GM23338 (cell line): ENCODE measurements at regions not wholly inside any gene's neighbourhood (a gene's known extent, or its start where the extent isn't known, plus 50 kb on each side); places are given as distances from the start of the nearest gene placed in this dataset.

Experiments
- ATAC-seq: fragments of 200-7000 bp; cut with Tn5 transposase; 3 replicates; pipeline ENCODE4 v1.9.1; 2020
- DNase-seq: peaks from one replicate; pipeline ENCODE4 v3.0.0-alpha.2; 2015; ENCODE audit warnings: low spot score
- H2AFZ ChIP-seq: fragments of 200-600 bp; sonication (generic); 2 replicates; pipeline ENCODE4 v1.8.0; 2016; ENCODE audit warnings: antibody characterized with exemption, mild to moderate bottlenecking, moderate library complexity
- H3F3A ChIP-seq: fragments of 200-600 bp; sonication (generic); replicated peaks from 2 replicates; pipeline ENCODE4 v1.8.0; 2017; ENCODE audit warnings: antibody characterized with exemption, mixed run types, low read depth
- H3K27ac ChIP-seq: fragments of 200-600 bp; sonication (generic); 2 replicates; pipeline ENCODE4 v1.6.1; 2016; ENCODE audit warnings: low read depth
- H3K27me3 ChIP-seq: fragments of 200-600 bp; sonication (generic); 2 replicates; pipeline ENCODE4 v1.8.0; 2016; ENCODE audit warnings: mild to moderate bottlenecking, mixed run types, moderate library complexity; ENCODE audit not compliant: insufficient read depth
- H3K36me3 ChIP-seq: fragments of 200-600 bp; sonication (generic); 2 replicates; pipeline ENCODE4 v1.8.0; 2016; ENCODE audit warnings: mild to moderate bottlenecking; ENCODE audit not compliant: insufficient read depth
- H3K4me1 ChIP-seq: fragments of 200-600 bp; sonication (generic); 2 replicates; pipeline ENCODE4 v1.8.0; 2016; ENCODE audit warnings: mild to moderate bottlenecking, moderate library complexity; ENCODE audit not compliant: insufficient read depth
- H3K4me2 ChIP-seq: fragments of 200-600 bp; sonication (generic); 2 replicates; pipeline ENCODE4 v1.7.1; 2017; ENCODE audit warnings: mixed run types
- H3K4me3 ChIP-seq: fragments of 200-600 bp; sonication (generic); 2 replicates; pipeline ENCODE4 v1.6.1; 2016; ENCODE audit warnings: mixed run types
- H3K79me2 ChIP-seq: fragments of 200-600 bp; sonication (generic); replicated peaks from 2 replicates; pipeline ENCODE4 v1.8.0; 2017; ENCODE audit warnings: mild to moderate bottlenecking; ENCODE audit not compliant: insufficient read depth
- H3K9me2 ChIP-seq: fragments of 200-600 bp; sonication (generic); 2 replicates; pipeline ENCODE4 v1.8.0; 2017; ENCODE audit not compliant: insufficient read depth
- H4K20me1 ChIP-seq: fragments of 200-600 bp; sonication (generic); replicated peaks from 2 replicates; pipeline ENCODE4 v1.8.0; 2017; ENCODE audit warnings: mild to moderate bottlenecking; ENCODE audit not compliant: insufficient read depth
- H3K27ac Mint-ChIP-seq: 2 replicates; pipeline ENCODE4 v1.8.0; 2020; ENCODE audit warnings: inconsistent platforms, mild to moderate bottlenecking, moderate library complexity, mixed read lengths
- H3K27me3 Mint-ChIP-seq: 3 replicates; pipeline ENCODE4 v1.8.0; 2022; ENCODE audit warnings: low read depth, mild to moderate bottlenecking, moderate library complexity, mixed read lengths, inconsistent platforms; ENCODE audit not compliant: insufficient read depth, poor library complexity
- H3K36me3 Mint-ChIP-seq: 3 replicates; pipeline ENCODE4 v1.8.0; 2021; ENCODE audit warnings: low read depth, mild to moderate bottlenecking, inconsistent platforms, moderate library complexity, mixed read lengths
- H3K4me1 Mint-ChIP-seq: 3 replicates; pipeline ENCODE4 v1.8.0; 2020; ENCODE audit warnings: mild to moderate bottlenecking, inconsistent platforms, mixed read lengths
- H3K4me3 Mint-ChIP-seq: 3 replicates; pipeline ENCODE4 v1.8.0; 2021; ENCODE audit warnings: moderate library complexity, mild to moderate bottlenecking, inconsistent platforms, mixed read lengths
- H3K9me3 Mint-ChIP-seq: 3 replicates; pipeline ENCODE4 v1.8.0; 2020; ENCODE audit warnings: moderate library complexity, mild to moderate bottlenecking, inconsistent platforms, mixed read lengths
- CREB1 ChIP-seq: fragments of 250-450 bp; sonication (Bioruptor Pico); IDR thresholded peaks from 2 replicates; pipeline ENCODE4 v1.5.0; 2020; ENCODE audit warnings: low read depth, mild to moderate bottlenecking, moderate library complexity
- CTCF ChIP-seq, 2 experiments: fragments of 200-600 bp in 1 of 2; sonication (generic) in 1 of 2; conservative IDR thresholded peaks; 2 replicates each; pipeline versions ENCODE4 v1.5.1 to v1.6.1; 2016 to 2017; ENCODE audit warnings: antibody characterized with exemption in 2 of 2, low read depth in 2 of 2, mild to moderate bottlenecking in 2 of 2, moderate library complexity in 1 of 2
- ETS1 ChIP-seq: IDR thresholded peaks from 2 replicates; pipeline ENCODE4 v1.6.1; 2016; ENCODE audit warnings: antibody characterized with exemption
- EZH2 ChIP-seq: fragments of 200-600 bp; sonication (generic); IDR thresholded peaks from one replicate; pipeline ENCODE4 v1.8.0; 2017; ENCODE audit warnings: antibody characterized with exemption, mild to moderate bottlenecking, low read depth; ENCODE audit not compliant: unreplicated experiment
- EZH2phosphoT487 ChIP-seq: fragments of 200-600 bp; sonication (generic); IDR thresholded peaks from one replicate; pipeline ENCODE4 v1.8.1; 2018; ENCODE audit warnings: antibody characterized with exemption; ENCODE audit not compliant: unreplicated experiment
- JUNB ChIP-seq: IDR thresholded peaks from one replicate; pipeline ENCODE4 v1.6.1; 2016; ENCODE audit warnings: antibody characterized with exemption; ENCODE audit not compliant: unreplicated experiment
- NANOG ChIP-seq: IDR thresholded peaks from 2 replicates; pipeline ENCODE4 v1.6.1; 2016; ENCODE audit warnings: antibody characterized with exemption, borderline replicate concordance
- POLR2AphosphoS5 ChIP-seq: IDR thresholded peaks from 2 replicates; pipeline ENCODE4 v1.6.1; 2016; ENCODE audit warnings: antibody characterized with exemption, low read depth
- REST ChIP-seq: IDR thresholded peaks from one replicate; pipeline ENCODE4 v1.6.1; 2018; ENCODE audit warnings: antibody characterized with exemption; ENCODE audit not compliant: unreplicated experiment
- STAT1 ChIP-seq: IDR thresholded peaks from one replicate; pipeline ENCODE4 v1.6.1; 2016; ENCODE audit warnings: antibody characterized with exemption; ENCODE audit not compliant: unreplicated experiment
- ZNF114 ChIP-seq: fragments of 250-450 bp; sonication (Bioruptor Pico); IDR thresholded peaks from 2 replicates; pipeline ENCODE4 v1.5.0; 2020; ENCODE audit warnings: mild to moderate bottlenecking, moderate library complexity
- ZNF331 ChIP-seq: fragments of 250-450 bp; sonication (Bioruptor Pico); IDR thresholded peaks from 2 replicates; pipeline ENCODE4 v1.5.0; 2020; ENCODE audit warnings: low read depth, mild to moderate bottlenecking, moderate library complexity
- ZNF462 ChIP-seq: fragments of 250-450 bp; sonication (Bioruptor Pico); IDR thresholded peaks from 2 replicates; pipeline ENCODE4 v1.5.0; 2020; ENCODE audit warnings: mild to moderate bottlenecking, moderate library complexity

- H3K4me2 ChIP-seq, result no peak overlapping the region
- H3K36me3 ChIP-seq, result no peaks in the 10 kb centered on the region
- H3K4me3 Mint-ChIP-seq, result no peak overlapping the region
- H3K27ac ChIP-seq, result no peak overlapping the region
- H3K36me3 Mint-ChIP-seq, result no peaks in the 10 kb centered on the region
- H3K27me3 Mint-ChIP-seq, result no peaks in the 10 kb centered on the region
- H3K4me1 Mint-ChIP-seq, result peaks cover 13% of the 10 kb centered on the region; the same call in 2 of the 3 replicates
- no peaks in the 10 kb centered on the region for H3K9me2 ChIP-seq
- H3K27ac Mint-ChIP-seq, result no peak overlapping the region
- no peak overlapping the region for H3K4me3 ChIP-seq
- H3K27me3 ChIP-seq, result no peaks in the 10 kb centered on the region
- H3K4me1 ChIP-seq, result no peaks in the 10 kb centered on the region
- no peaks in the 10 kb centered on the region for H4K20me1 ChIP-seq
- H3K79me2 ChIP-seq, result no peaks in the 10 kb centered on the region
- ATAC-seq, result no peak
- DNase-seq, result no peak
- H2AFZ ChIP-seq, result no peak overlapping the region
- H3K9me3 Mint-ChIP-seq, result no peaks in the 10 kb centered on the region
- no peaks in the 10 kb centered on the region for H3F3A ChIP-seq
- TF ChIP-seq JUNB (no peak), REST (no peak), ZNF331 (CRISPR knock-in tag) (no peak), POLR2AphosphoS5 (no peak), EZH2 (no peak), CREB1 (CRISPR knock-in tag) (no peak), ETS1 (no peak), STAT1 (no peak), ZNF114 (CRISPR knock-in tag) (no peak), EZH2phosphoT487 (no peak), NANOG (no peak), CTCF (conservative IDR thresholded peaks at IDR 0.05; ENCODE audit: low read depth in 2 of 2) (no peak), ZNF462 (CRISPR knock-in tag) (no peak)
Measured at GRCh38 chr6:104519566-104519965, 340.2 kb downstream of the HACE1 start.
